ENCODE measurements at regions not wholly inside any gene's neighbourhood (a gene's known extent, or its start where the extent isn't known, plus 50 kb on each side); places are given as distances from the start of the nearest gene placed in this dataset.

- TF ChIP-seq CEBPZ (IDR thresholded peaks at IDR 0.05; ENCODE audit: borderline replicate concordance, low read depth, low read length) (no peak), MITF (IDR thresholded peaks at IDR 0.05) (no peak), ARNT (IDR thresholded peaks at IDR 0.05) (no peak), ZNF41 (CRISPR knock-in tag; conservative IDR thresholded peaks at IDR 0.05) (no peak), NR1H2 (CRISPR knock-in tag; IDR thresholded peaks at IDR 0.05) (no peak), ZNF24 (IDR thresholded peaks at IDR 0.05) (no peak), SMARCC2 (IDR thresholded peaks at IDR 0.05; ENCODE audit: low read depth) (no peak), LCOR (CRISPR knock-in tag; IDR thresholded peaks at IDR 0.05) (no peak)
Observed at GRCh38 chr12:114735680-114736374, 51.9 kb upstream of the TBX3 start (continued).

All from K562 (cell line).